ENCODE measurements at regions not wholly inside any gene's neighbourhood (a gene's known extent, or its start where the extent isn't known, plus 50 kb on each side); places are given as distances from the start of the nearest gene placed in this dataset.

DNA sequence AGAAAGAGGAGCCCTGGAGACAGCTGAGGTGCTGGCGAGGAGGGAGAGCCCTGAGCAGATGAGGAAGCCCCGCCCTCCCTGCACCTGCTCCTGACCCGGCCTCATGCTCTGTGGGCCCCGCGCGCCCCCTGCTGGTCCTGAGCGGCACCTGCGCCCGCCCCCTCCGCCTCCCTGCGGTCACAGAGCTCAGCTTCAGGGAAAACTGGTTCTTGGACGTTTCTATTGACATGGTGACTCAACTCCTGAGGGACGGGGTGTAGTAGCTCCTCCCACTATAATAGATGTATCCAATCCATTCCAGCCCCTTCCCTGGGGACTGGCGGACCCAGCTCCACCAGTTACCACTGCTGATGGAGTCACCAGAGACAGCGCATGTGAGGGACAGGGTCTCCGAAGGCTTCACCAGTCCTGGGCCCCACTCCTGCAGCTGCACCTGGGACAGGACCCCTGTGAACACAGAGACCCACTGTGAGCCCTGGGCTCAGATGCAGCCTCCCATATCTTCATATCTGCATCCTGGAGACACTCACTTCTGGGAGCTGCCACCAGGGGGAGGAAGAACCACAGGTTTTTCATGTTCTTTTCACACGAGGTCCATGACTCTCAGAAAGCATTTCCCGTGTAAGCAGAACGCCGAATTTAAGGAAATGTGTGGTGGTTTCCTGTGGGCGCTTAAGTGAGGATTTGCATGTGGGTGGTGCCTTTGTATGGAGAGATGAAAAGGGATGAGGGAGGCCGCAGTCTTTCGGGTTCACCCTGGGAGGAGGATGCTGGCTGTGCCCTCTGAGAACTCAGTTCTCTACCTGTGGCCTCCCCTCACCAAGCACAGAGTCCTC, 1346.4 kb downstream of the TMEM121 start:
- ATAC-seq: peak; percentile 94
- peak; percentile 77 to 87 (median 84) for DNase-seq
- no peak overlapping the region for H3K4me3 ChIP-seq
- no peak for TF ChIP-seq POLR2A (IDR thresholded peaks at IDR 0.05)
- TF ChIP-seq, protein P1, sequence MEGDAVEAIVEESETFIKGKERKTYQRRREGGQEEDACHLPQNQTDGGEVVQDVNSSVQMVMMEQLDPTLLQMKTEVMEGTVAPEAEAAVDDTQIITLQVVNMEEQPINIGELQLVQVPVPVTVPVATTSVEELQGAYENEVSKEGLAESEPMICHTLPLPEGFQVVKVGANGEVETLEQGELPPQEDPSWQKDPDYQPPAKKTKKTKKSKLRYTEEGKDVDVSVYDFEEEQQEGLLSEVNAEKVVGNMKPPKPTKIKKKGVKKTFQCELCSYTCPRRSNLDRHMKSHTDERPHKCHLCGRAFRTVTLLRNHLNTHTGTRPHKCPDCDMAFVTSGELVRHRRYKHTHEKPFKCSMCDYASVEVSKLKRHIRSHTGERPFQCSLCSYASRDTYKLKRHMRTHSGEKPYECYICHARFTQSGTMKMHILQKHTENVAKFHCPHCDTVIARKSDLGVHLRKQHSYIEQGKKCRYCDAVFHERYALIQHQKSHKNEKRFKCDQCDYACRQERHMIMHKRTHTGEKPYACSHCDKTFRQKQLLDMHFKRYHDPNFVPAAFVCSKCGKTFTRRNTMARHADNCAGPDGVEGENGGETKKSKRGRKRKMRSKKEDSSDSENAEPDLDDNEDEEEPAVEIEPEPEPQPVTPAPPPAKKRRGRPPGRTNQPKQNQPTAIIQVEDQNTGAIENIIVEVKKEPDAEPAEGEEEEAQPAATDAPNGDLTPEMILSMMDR (IDR thresholded peaks at IDR 0.05): peak; percentile 40 to 83 (median 68)
- H3K27ac ChIP-seq: no peak overlapping the region
- H3K27me3 ChIP-seq: no peaks in the 10 kb centered on the region
- no peaks in the 10 kb centered on the region for H3K9me3 ChIP-seq
- WGBS, 2 donors: 29 to 61% methylated on average over 13 to 23 of the region's 23 CpGs
- no peaks in the 10 kb centered on the region for H3K36me3 ChIP-seq (replicated peaks in 1 of 2; ENCODE audit: insufficient read depth in 1 of 2, low read depth in 2 of 2)
- H3K4me1 ChIP-seq: no peaks in the 10 kb centered on the region
- intact Hi-C loops (cut with DNase I): no loop called here

- Histone ChIP-seq H3K36me3 (replicated peaks in 1 of 2; ENCODE audit: insufficient read depth in 1 of 2, low read depth in 2 of 2) (no peaks in the 10 kb centered on the region), H3K4me3 (no peak overlapping the region), H3K27me3 (no peaks in the 10 kb centered on the region), H3K27ac (no peak overlapping the region), H3K4me1 (no peaks in the 10 kb centered on the region), H3K9me3 (no peaks in the 10 kb centered on the region)
- WGBS, 2 donors: 18 to 21% methylated on average over 2 to 4 of the region's 4 CpGs
- DNase-seq (no peak), ATAC-seq (no peak)
- intact Hi-C loops (cut with DNase I): no loop called here
- TF ChIP-seq POLR2A (IDR thresholded peaks at IDR 0.05): no peak
- TF ChIP-seq, protein P1 (IDR thresholded peaks at IDR 0.05): no peak
These were observed 1348.0 kb downstream of the TMEM121 start for GRCh38 chr14:106874350-106874749.

GRCh38 chr14:106875503-106875902, 1349.1 kb downstream of the TMEM121 start:
- Histone ChIP-seq H3K27me3 (no peaks in the 10 kb centered on the region), H3K4me3 (no peak overlapping the region), H3K36me3 (replicated peaks in 1 of 2; ENCODE audit: insufficient read depth in 1 of 2, low read depth in 2 of 2) (no peaks in the 10 kb centered on the region), H3K9me3 (no peaks in the 10 kb centered on the region), H3K4me1 (no peaks in the 10 kb centered on the region), H3K27ac (no peak overlapping the region)
- peak in 2 of 4 donors; percentile 39 to 49 for DNase-seq
- WGBS, 2 donors: 16 to 30% methylated on average over 4 of the region's 4 CpGs
- ATAC-seq: no peak
- TF ChIP-seq, protein P1 (IDR thresholded peaks at IDR 0.05): peak in 1 of 7 experiments; percentile 10
- TF ChIP-seq POLR2A (IDR thresholded peaks at IDR 0.05): no peak
- intact Hi-C loops (cut with DNase I): no loop called here

GRCh38 chr14:106876711-106877110, 1350.3 kb downstream of the TMEM121 start:
- ATAC-seq: no peak
- Histone ChIP-seq H3K27me3 (no peaks in the 10 kb centered on the region), H3K36me3 (replicated peaks in 1 of 2; ENCODE audit: insufficient read depth in 1 of 2, low read depth in 2 of 2) (no peaks in the 10 kb centered on the region), H3K4me3 (no peak overlapping the region), H3K4me1 (no peaks in the 10 kb centered on the region), H3K9me3 (no peaks in the 10 kb centered on the region), H3K27ac (no peak overlapping the region)
- intact Hi-C loops (cut with DNase I): no loop called here
- TF ChIP-seq POLR2A (IDR thresholded peaks at IDR 0.05): no peak
- TF ChIP-seq, protein P1 (IDR thresholded peaks at IDR 0.05): no peak
- DNase-seq: no peak
- 56 to 63% methylated on average over 3 of the region's 3 CpGs for WGBS, 2 donors

- TF ChIP-seq, protein P1 (IDR thresholded peaks at IDR 0.05): no peak
- TF ChIP-seq POLR2A (IDR thresholded peaks at IDR 0.05): no peak
- Histone ChIP-seq H3K4me3 (no peak overlapping the region), H3K4me1 (no peaks in the 10 kb centered on the region), H3K27ac (no peak overlapping the region), H3K27me3 (no peaks in the 10 kb centered on the region), H3K9me3 (no peaks in the 10 kb centered on the region), H3K36me3 (replicated peaks in 1 of 2; ENCODE audit: insufficient read depth in 1 of 2, low read depth in 2 of 2) (no peaks in the 10 kb centered on the region)
- DNase-seq (no peak), ATAC-seq (no peak)
- intact Hi-C loops (cut with DNase I): no loop called here
- WGBS, 2 donors: 48 to 52% methylated on average over 2 of the region's 2 CpGs
These were observed 1351.1 kb downstream of the TMEM121 start for GRCh38 chr14:106877517-106877916.

All from body of pancreas (tissue), 4 donors.